ENCODE measurements at regions not wholly inside any gene's neighbourhood (a gene's known extent, or its start where the extent isn't known, plus 50 kb on each side); places are given as distances from the start of the nearest gene placed in this dataset.
"Not testable (repeated sequence)": the region's sequence is repeated elsewhere in the genome, so short reads cannot be mapped to it uniquely, and the experiment has no call there.

DNA sequence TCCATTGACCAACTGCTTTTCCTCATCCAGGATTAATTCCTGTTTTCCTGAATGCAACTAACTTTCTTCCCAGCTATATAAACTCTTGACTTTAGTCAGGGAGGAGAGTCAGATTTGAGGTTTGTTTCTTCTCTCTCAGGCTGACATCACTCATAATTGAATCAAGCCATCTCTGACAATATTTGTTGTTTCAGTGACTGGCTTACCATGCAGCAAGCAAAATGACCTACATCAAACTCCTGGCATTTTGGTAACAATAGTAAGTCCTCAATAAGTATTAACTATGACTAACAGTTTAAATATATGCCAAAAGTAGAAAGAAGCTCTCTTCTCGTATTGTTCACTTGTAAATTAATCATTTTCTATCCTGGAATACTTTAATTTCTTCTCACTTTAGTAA lies 625.7 kb upstream of the KCND2 start:
- no peak for DNase-seq

DNA sequence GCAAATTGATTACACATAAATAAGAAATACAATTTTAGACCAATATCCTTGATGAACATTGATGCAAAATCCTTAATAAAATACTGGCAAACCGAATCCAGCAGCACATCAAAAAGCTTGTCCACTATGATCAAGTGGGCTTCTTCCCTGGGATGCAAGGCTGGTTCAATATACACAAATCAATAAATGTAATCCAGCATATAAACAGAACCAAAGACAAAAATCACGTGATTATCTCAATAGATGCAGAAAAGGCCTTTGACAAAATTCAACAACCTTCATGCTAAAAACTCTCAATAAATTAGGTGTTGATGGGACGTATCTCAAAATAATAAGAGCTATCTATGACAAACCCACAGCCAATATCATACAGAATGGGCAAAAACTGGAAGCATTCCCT lies 624.2 kb upstream of the KCND2 start:
- not testable (repeated sequence) for DNase-seq

DNA sequence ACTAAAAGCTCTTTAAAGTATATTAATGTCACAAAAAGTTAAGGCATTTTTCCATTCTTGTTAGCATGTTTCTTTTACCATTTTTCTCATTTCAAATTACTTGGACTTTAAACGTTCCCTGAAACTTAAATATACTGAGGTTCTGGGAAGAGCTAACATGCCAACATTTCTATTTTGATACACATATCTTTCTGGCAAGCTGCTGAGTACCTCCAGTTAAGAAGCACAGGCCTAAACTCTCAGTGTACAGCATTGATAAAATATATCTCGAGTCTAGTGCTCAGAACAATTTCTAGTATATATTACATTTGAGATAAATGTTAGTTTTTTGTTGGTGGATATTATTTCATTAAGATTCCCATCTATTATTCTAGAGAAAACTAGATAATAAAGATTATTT lies 612.9 kb upstream of the KCND2 start:
- no peak for DNase-seq

GRCh38 chr7:119664601-119665000 lies 608.4 kb upstream of the KCND2 start:
- no peak for DNase-seq

- no peak for DNase-seq
Measured at GRCh38 chr7:119665796-119666195, 607.2 kb upstream of the KCND2 start.

GRCh38 chr7:119681336-119681735 lies 591.6 kb upstream of the KCND2 start:
- no peak for DNase-seq

DNA sequence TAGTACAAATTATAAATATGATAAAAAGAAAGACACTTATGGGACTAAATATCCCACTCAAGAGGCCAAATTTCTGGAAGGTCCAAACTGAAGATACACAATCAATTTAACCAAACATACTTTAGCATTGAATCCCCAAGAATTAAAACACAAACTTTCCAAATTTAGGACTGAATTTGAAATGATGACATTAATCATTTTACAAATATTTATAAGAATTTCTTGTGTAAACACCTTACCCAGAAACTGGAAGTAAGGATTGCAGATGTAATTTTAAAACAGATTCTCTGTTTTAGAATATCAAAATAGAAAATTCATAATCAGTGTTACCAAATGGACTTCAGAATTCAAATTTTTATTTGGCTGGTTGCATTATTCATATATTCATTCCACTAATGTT lies 588.2 kb upstream of the KCND2 start:
- no peak for DNase-seq

DNA sequence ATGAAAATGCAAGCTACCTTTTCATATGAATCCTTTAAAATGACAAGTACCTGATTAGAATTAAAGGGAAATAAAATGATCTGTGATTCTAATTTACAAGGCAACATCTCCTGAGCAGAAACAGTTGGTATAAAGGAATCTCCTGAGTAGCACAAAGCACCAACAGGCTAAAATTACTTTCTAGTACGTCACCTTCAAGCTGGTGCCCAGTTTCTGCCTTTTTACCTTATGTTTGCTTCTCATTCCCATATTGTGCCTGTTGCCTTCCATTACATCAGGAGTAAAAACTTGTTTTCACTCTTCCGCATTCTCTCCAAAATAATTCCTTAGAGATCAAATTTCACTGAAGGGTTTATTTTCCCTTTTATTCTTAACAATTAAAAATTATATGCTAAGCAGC lies 587.1 kb upstream of the KCND2 start:
- DNase-seq: no peak

DNA sequence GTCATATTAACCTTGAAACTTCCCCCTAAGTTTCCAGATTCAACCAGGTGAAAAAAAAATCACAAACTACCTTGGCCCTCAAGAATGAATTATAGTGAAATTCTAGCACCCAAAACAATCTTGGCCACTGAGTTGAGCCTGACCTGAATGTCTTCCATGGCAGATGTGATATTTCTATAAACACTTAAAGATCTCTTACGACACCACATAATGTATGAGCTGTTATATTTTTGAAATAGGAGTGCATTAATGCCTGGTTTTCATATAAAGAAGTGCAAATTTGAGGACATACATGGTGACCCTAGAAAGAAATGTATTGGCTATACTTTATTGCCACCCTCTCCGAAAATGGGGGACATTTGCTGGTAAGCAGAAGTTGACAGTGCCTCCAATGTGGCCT lies 584.1 kb upstream of the KCND2 start:
- DNase-seq: no peak

- DNase-seq: no peak
Measured at GRCh38 chr7:119692541-119692940, 580.4 kb upstream of the KCND2 start.

DNA sequence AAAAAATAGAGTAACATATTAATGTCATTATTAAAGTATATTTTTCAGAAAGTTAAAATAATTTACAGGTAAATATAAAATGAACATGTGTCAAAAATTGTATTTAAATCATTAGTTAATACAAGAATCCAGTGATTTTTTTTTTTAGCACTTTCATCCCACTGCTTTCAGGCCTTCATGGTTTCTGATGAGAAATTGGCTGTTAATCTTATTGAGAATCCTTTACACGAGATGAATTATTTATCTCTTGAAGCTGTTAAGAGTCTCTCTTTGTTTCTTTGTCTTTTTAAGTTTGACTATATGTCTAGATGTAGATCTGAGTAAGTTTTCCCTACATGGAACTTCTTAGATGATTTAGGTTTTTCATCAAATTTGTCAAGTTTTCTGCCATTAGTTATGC lies 578.5 kb upstream of the KCND2 start:
- DNase-seq: no peak

DNA sequence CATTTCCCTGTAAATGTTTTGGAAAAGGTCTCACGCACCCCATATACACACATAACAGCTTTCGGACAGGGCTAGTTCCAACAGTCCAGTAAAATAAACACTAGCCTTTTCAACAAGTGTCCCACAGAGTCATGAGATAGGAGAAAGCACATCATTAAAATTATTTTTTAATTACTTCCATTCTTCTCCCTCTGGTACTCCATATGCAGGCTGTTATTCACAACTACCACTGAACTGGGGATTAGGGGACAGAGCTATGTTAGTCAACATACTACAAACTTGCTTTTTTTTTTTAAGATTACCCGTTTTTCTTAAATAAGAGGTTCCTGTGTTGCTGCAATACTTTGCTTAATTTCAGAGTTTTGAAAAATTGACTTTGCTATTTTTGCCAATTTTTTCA lies 576.6 kb upstream of the KCND2 start:
- no peak for DNase-seq

DNA sequence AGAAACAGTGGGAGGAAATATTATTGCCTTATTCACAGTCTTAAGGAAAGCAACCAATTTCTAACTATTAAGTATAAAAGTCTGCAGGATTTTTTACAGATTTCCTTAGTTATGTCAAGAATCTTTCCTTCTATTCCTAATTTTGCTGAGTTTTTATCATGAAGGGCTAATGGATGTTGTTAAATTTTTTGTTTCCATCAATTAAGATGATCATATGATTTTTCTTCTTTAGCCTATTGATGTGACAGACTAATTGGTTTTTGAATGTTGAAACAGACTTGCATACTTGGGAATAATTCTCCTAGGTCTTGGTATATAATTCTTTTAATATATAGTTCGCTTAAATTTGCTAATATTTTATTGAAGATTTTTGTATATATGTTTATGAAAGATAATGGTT lies 569.1 kb upstream of the KCND2 start:
- DNase-seq: no peak

- DNase-seq: no peak
Measured at GRCh38 chr7:119706608-119707007, 566.4 kb upstream of the KCND2 start.

GRCh38 chr7:119708891-119709290 lies 564.1 kb upstream of the KCND2 start:
- DNase-seq: no peak

DNA sequence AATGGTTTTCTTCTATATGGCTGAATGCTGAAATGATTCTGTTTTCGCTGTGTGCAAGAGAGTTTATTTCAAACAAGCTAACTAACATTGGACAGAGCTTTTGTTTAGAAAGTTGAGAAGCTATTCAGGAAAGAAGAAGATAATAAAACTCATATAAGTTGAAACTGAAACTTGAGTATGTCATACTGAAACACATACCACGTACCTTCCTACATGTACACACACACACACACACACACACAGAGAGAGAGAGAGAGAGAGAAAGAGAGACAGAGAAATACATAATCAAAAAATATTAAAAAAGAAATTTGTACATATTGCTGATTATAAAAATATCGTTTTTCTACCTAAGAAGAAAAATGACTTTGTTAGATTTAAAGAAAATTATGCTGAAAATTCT lies 561.9 kb upstream of the KCND2 start:
- no peak for DNase-seq

DNA sequence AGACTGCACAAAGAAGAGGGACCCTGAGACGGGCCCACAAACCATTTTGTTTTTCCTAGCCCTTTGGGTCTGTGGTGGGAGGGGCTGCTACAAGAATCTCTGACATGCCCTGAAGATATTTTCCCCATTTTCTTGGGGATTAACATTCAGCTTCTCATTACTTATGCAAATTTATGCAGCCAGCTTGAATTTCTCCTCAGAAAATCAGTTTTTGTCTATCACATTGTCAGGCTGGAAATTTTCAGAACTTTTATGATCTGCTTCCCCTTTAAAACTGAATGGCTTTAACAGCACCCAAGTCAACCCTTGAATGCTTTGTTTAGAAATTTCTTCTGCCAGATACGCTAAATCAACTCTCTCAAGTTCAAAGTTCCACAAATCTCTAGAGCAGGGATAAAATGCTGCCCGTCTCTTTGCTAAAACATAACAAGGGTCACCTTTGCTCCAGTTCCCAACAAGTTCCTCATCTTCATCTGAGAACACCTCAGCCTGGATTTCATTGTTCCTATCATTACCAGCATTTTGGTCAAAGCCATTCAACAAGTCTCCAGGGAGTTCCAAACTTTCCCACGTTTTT lies 560.0 kb upstream of the KCND2 start:
- no peak for DNase-seq

DNA sequence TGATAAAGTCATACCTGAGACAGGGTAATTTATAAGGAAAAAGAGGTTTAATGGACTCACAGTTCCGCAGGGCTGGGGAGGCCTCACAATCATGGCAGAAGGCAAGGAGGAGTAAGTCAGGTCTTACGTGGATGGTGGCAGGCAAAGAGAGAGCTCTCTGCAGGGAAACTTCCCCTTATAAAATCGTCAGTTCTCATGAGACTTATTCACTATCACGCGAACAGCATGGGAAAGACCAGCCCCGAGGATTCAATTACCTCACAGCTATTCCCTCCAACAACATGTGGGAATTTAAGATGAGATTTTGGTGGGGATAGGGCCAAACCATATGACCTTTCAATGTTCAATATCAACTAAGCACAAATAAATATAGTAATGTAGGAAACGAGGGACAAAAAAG lies 559.4 kb upstream of the KCND2 start:
- no peak for DNase-seq

GRCh38 chr7:119720541-119720940 lies 552.4 kb upstream of the KCND2 start:
- DNase-seq: no peak

DNA sequence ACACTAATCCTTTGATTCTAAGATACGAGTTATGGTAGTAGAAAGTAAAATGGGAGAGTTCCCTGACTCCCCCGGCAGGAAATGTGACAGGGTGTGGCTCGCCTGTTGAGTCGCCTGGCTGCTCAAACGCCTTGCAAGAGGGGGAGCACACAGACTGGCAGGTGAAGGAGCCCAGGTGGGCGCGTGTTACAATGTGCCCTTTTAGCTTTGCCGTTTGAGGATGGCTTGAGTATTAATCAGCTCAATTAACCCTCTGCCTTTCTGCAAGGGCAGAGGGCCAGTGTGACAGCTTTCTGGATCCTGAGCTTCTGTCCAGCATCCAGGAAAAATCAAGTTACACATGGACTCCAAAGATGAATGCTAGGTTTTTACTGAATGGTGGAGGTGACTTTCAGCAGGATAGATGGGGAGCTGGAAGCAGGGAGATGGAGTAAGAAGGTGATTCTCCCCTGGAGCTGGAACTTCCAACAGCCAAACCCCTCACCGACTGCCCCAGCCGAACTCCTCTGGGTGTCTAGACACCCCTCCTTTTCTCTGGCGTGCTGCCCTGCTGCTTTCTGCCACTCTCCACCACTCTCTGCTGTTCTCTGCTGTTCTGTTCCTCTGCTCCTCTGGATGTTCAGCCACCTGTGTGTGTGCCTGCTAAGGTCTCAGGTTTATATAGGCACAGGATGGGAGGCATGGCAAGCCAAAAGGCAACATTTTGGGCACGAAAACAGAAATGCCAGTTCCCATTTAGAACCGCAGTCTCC lies 548.8 kb upstream of the KCND2 start:
- DNase-seq: no peak

GRCh38 chr7:119733127-119733879 lies 539.7 kb upstream of the KCND2 start:
- DNase-seq: no peak

DNA sequence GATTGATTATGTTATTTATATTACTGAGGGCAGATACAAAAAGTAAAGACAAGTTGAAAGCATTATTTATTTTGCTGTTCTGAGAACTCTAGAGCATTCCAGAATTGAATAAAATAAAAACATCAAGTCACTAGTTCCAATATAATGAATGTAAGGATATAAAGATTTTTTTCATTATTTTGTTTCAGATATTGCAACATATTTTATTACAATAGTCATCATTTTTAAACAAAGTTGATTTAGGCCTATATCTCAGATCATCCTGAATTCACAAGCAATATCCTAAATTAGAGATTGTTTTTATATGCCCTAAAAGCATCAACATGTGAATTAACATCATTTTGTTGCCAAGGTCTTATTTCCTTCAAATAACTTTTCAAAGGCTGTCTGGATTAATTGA lies 535.6 kb upstream of the KCND2 start:
- no peak for DNase-seq

GRCh38 chr7:119745280-119745679 lies 527.7 kb upstream of the KCND2 start:
- not testable (repeated sequence) for DNase-seq

DNA sequence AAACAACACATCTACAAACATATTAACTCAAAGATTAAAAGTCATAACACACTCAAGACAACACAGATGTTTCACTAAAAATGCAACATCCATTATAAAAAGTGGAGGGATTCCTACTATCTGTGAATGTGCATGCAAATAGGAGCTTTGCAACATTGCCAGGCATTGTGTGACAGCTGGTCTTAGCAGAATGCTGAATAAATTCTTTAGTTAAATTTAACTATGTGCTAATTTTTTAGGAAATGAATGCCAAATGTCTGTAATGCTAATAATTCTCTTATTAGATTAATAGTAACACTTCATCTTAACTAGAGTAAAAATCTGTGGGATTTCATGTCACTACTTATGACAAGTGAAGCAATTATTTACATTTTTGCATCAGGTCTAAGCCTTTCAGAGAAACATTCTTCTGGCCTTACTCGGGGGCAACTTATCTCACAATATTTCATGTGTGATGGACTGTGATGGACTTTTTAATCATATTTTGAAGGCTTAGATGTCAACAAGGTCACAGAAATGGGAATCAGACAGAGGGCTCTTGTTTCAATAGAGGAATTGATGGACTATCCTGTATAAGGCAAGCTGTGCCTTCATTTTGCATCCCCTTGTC lies 524.6 kb upstream of the KCND2 start:
- DNase-seq: no peak
